GM18868 (cell line): ENCODE measurements at regions not wholly inside any gene's neighbourhood (a gene's known extent, or its start where the extent isn't known, plus 50 kb on each side); places are given as distances from the start of the nearest gene placed in this dataset.
"Not testable (repeated sequence)": the region's sequence is repeated elsewhere in the genome, so short reads cannot be mapped to it uniquely, and the experiment has no call there.

Source experiments
- ATAC-seq: cut with Tn5 transposase; IDR thresholded peaks from one replicate; pipeline ENCODE4 v1.9.1; 2021; ENCODE audit warnings: mild to moderate bottlenecking, moderate library complexity; ENCODE audit not compliant: unreplicated experiment

GRCh38 chr7:138249975-138250374 lies 173.7 kb downstream of the AKR1D1 start:
- ATAC-seq = no peak

GRCh38 chr7:138252666-138253065 lies 176.4 kb downstream of the AKR1D1 start:
- ATAC-seq = not testable (repeated sequence)

- no peak for ATAC-seq
Observed at GRCh38 chr7:138254444-138254843, 178.2 kb downstream of the AKR1D1 start.

- ATAC-seq = no peak
Observed at GRCh38 chr7:138257459-138258196, 181.4 kb downstream of the AKR1D1 start.

GRCh38 chr7:138258197-138258559 lies 181.9 kb downstream of the AKR1D1 start:
- ATAC-seq = no peak

- no peak for ATAC-seq
Observed at GRCh38 chr7:138259675-138260074, 183.4 kb downstream of the AKR1D1 start.

- ATAC-seq = no peak
Observed at GRCh38 chr7:138267934-138268333, 191.7 kb downstream of the AKR1D1 start.

GRCh38 chr7:138276891-138277290 lies 183.2 kb upstream of the TRIM24 start:
- no peak for ATAC-seq

- ATAC-seq = no peak
Observed at GRCh38 chr7:138278601-138279000, 181.5 kb upstream of the TRIM24 start.

GRCh38 chr7:138282997-138283396 lies 177.1 kb upstream of the TRIM24 start:
- ATAC-seq = no peak

- no peak for ATAC-seq
Observed at GRCh38 chr7:138285129-138285528, 174.9 kb upstream of the TRIM24 start.

- ATAC-seq = no peak
Observed at GRCh38 chr7:138286846-138287245, 173.2 kb upstream of the TRIM24 start.

GRCh38 chr7:138287549-138287948 lies 172.5 kb upstream of the TRIM24 start:
- no peak for ATAC-seq

- no peak for ATAC-seq
Observed at GRCh38 chr7:138289082-138289481, 171.0 kb upstream of the TRIM24 start.

GRCh38 chr7:138289864-138290263 lies 170.2 kb upstream of the TRIM24 start:
- no peak for ATAC-seq

GRCh38 chr7:138292951-138293350 lies 167.1 kb upstream of the TRIM24 start:
- no peak for ATAC-seq

- peak; percentile 58 for ATAC-seq
Observed at GRCh38 chr7:138295049-138295637, 164.9 kb upstream of the TRIM24 start.

GRCh38 chr7:138297526-138297925 lies 162.5 kb upstream of the TRIM24 start:
- no peak for ATAC-seq

GRCh38 chr7:138299066-138299465 lies 161.0 kb upstream of the TRIM24 start:
- ATAC-seq = no peak

- no peak for ATAC-seq
Observed at GRCh38 chr7:138303230-138304070, 156.6 kb upstream of the TRIM24 start.

- no peak for ATAC-seq
Observed at GRCh38 chr7:138304071-138304320, 156.1 kb upstream of the TRIM24 start.

- ATAC-seq = no peak
Observed at GRCh38 chr7:138307633-138308032, 152.4 kb upstream of the TRIM24 start.
